DOHH2 (cell line): ENCODE measurements at regions not wholly inside any gene's neighbourhood (a gene's known extent, or its start where the extent isn't known, plus 50 kb on each side); places are given as distances from the start of the nearest gene placed in this dataset.

ENCODE experiments used
- H3F3A ChIP-seq: fragments of 200-600 bp; sonication (generic), shearing (Covaris generic); 2 replicates; pipeline ENCODE4 v1.6.0; 2016; ENCODE audit warnings: antibody characterized with exemption, mild to moderate bottlenecking; ENCODE audit not compliant: control insufficient read depth, insufficient read depth
- H3K27ac ChIP-seq: fragments of 200-600 bp; sonication (generic); 2 replicates; pipeline ENCODE4 v1.5.1; 2014; ENCODE audit warnings: low read depth, mild to moderate bottlenecking, low read length, moderate library complexity
- H3K27me3 ChIP-seq: fragments of 200-600 bp; sonication (generic); 2 replicates; pipeline ENCODE4 v1.6.1; 2014; ENCODE audit warnings: mild to moderate bottlenecking, low read length, mixed read lengths; ENCODE audit not compliant: control insufficient read depth
- H3K36me3 ChIP-seq: fragments of 200-600 bp; sonication (generic); 2 replicates; pipeline ENCODE4 v1.6.1; 2014; ENCODE audit warnings: mild to moderate bottlenecking, low read length, moderate library complexity, mixed read lengths; ENCODE audit not compliant: control insufficient read depth
- H3K4me1 ChIP-seq: fragments of 200-600 bp; sonication (generic); 2 replicates; pipeline ENCODE4 v1.6.1; 2014; ENCODE audit warnings: mild to moderate bottlenecking, low read length, mixed read lengths; ENCODE audit not compliant: control insufficient read depth
- H3K4me2 ChIP-seq: fragments of 200-600 bp; sonication (generic); 2 replicates; pipeline ENCODE4 v1.6.0; 2014; ENCODE audit warnings: mild to moderate bottlenecking, low read length, moderate library complexity
- H3K4me3 ChIP-seq: fragments of 200-600 bp; sonication (generic); 2 replicates; pipeline ENCODE4 v1.5.1; 2014; ENCODE audit warnings: mild to moderate bottlenecking, low read length, mixed read lengths
- H3K79me2 ChIP-seq: fragments of 200-600 bp; sonication (generic); 2 replicates; pipeline ENCODE4 v1.6.1; 2014; ENCODE audit warnings: mild to moderate bottlenecking, low read length, mixed read lengths; ENCODE audit not compliant: control insufficient read depth
- H3K9me2 ChIP-seq: fragments of 200-600 bp; sonication (generic); replicated peaks from 2 replicates; pipeline ENCODE4 v1.6.1; 2014; ENCODE audit warnings: mild to moderate bottlenecking, low read length, mixed read lengths; ENCODE audit not compliant: control insufficient read depth
- H3K9me3 ChIP-seq: fragments of 200-600 bp; sonication (generic); 2 replicates; pipeline ENCODE4 v1.6.1; 2014; ENCODE audit warnings: antibody characterized with exemption, low read length, mixed read lengths; ENCODE audit not compliant: control insufficient read depth, insufficient read depth
- H4K20me1 ChIP-seq: fragments of 200-600 bp; sonication (generic); 2 replicates; pipeline ENCODE4 v1.6.0; 2014; ENCODE audit warnings: low read depth, mild to moderate bottlenecking, antibody characterized with exemption, low read length, moderate library complexity; ENCODE audit not compliant: control insufficient read depth, insufficient read depth
- CTCF ChIP-seq: fragments of 200-600 bp; sonication (generic); IDR thresholded peaks from one replicate; pipeline ENCODE4 v1.5.1; 2014; ENCODE audit warnings: antibody characterized with exemption, mild to moderate bottlenecking, low read depth, low read length; ENCODE audit not compliant: poor library complexity, severe bottlenecking
- EZH2phosphoT487 ChIP-seq: fragments of 200-600 bp; sonication (generic); IDR thresholded peaks from 2 replicates; pipeline ENCODE4 v1.6.1; 2017; ENCODE audit warnings: borderline replicate concordance, mild to moderate bottlenecking, antibody characterized with exemption, low read length, moderate library complexity, mixed read lengths

GRCh38 chr4:26051240-26051639, 137.2 kb downstream of the SMIM20 start:
- no peaks in the 10 kb centered on the region for H3K9me3 ChIP-seq
- no peak overlapping the region for H3K4me2 ChIP-seq
- no peaks in the 10 kb centered on the region for H4K20me1 ChIP-seq
- H3K36me3 ChIP-seq, result no peaks in the 10 kb centered on the region
- TF ChIP-seq EZH2phosphoT487 (no peak), CTCF (no peak)
- no peaks in the 10 kb centered on the region for H3F3A ChIP-seq
- no peaks in the 10 kb centered on the region for H3K9me2 ChIP-seq
- H3K79me2 ChIP-seq, result no peaks in the 10 kb centered on the region
- H3K27me3 ChIP-seq, result 0 out of 2 replicates have a peak, but pooled peaks cover 3% of the 10 kb centered on the region
- H3K4me3 ChIP-seq, result no peak overlapping the region
- no peaks in the 10 kb centered on the region for H3K4me1 ChIP-seq
- H3K27ac ChIP-seq, result no peak overlapping the region

- H3K27ac ChIP-seq, result no peak overlapping the region
- H4K20me1 ChIP-seq, result no peaks in the 10 kb centered on the region
- H3F3A ChIP-seq, result no peaks in the 10 kb centered on the region
- no peaks in the 10 kb centered on the region for H3K9me2 ChIP-seq
- no peak overlapping the region for H3K4me2 ChIP-seq
- H3K27me3 ChIP-seq, result 0 out of 2 replicates have a peak, but pooled peaks cover 3% of the 10 kb centered on the region
- no peaks in the 10 kb centered on the region for H3K9me3 ChIP-seq
- no peak overlapping the region for H3K4me3 ChIP-seq
- TF ChIP-seq EZH2phosphoT487 (no peak), CTCF (no peak)
- H3K79me2 ChIP-seq, result no peaks in the 10 kb centered on the region
- no peaks in the 10 kb centered on the region for H3K36me3 ChIP-seq
- no peaks in the 10 kb centered on the region for H3K4me1 ChIP-seq
Measured at GRCh38 chr4:26052663-26053541, 138.9 kb downstream of the SMIM20 start.

- no peaks in the 10 kb centered on the region for H3K9me2 ChIP-seq
- H3K4me2 ChIP-seq, result no peak overlapping the region
- no peaks in the 10 kb centered on the region for H3K36me3 ChIP-seq
- no peak overlapping the region for H3K4me3 ChIP-seq
- no peaks in the 10 kb centered on the region for H3K4me1 ChIP-seq
- no peaks in the 10 kb centered on the region for H3F3A ChIP-seq
- no peak overlapping the region for H3K27ac ChIP-seq
- H4K20me1 ChIP-seq, result no peaks in the 10 kb centered on the region
- H3K9me3 ChIP-seq, result no peaks in the 10 kb centered on the region
- TF ChIP-seq CTCF (no peak), EZH2phosphoT487 (no peak)
- H3K27me3 ChIP-seq, result peaks cover 8% of the 10 kb centered on the region; the same call in 1 of the 2 replicates
- no peaks in the 10 kb centered on the region for H3K79me2 ChIP-seq
Measured at GRCh38 chr4:26053761-26054160, 139.7 kb downstream of the SMIM20 start.
